ENCODE measurements at regions not wholly inside any gene's neighbourhood (a gene's known extent, or its start where the extent isn't known, plus 50 kb on each side); places are given as distances from the start of the nearest gene placed in this dataset.

DNA sequence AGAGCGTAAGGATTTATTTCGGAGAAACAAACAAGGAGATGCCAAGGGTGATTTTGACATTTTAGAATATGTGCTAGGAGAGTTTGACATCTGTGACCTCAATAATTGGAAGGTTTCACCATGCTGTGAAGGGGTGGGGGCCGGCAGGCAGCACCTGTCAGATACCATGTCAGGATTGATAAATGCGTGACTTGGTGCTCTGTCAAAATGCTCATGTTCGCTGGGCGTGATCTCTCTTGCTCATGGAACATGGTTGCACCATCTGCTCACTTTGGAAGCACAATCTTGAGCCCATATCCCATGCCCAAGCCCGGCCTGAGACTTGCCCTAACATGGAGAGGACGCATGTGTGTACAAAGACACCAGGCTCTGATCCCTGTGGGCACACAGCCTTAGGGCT is 347.6 kb downstream of the RNF144A start (continued):
- TF ChIP-seq ZNF529 (tag by site-specific recombination; IDR thresholded peaks at IDR 0.05; ENCODE audit: insufficient replicate concordance) (no peak), ZNF473 (tag by site-specific recombination; IDR thresholded peaks at IDR 0.05) (no peak)

DNA sequence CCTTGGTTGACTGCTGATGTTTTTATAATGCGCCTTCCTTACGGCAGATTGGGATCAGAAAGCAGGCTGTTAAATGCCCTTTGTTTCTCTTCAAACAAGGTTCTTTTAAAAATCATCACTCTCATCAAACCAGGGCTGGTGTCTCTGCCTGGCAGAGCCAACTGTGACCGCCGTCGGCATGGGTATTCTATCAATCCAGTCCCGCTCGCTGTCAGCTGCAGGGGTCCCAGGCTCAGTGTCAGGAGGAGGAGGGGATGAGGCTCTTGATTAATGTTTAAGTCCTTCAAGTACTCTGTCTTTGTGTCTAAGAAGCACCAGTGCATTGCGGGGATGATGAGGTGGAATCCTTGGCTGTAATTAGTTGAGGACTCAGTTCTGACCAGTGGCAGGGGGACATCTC is 348.1 kb downstream of the RNF144A start:
- TF ChIP-seq ZNF837 (tag by site-specific recombination; IDR thresholded peaks at IDR 0.05) (no peak), ZNF561 (tag by site-specific recombination; IDR thresholded peaks at IDR 0.05; ENCODE audit: borderline replicate concordance) (no peak), TCF7L2 (IDR thresholded peaks at IDR 0.05; ENCODE audit: borderline replicate concordance, low read depth, low read length) (no peak), ZNF335 (tag by site-specific recombination; conservative IDR thresholded peaks at IDR 0.05) (no peak), ZNF239 (tag by site-specific recombination; IDR thresholded peaks at IDR 0.05) (no peak)
- TF ChIP-seq, protein P1, sequence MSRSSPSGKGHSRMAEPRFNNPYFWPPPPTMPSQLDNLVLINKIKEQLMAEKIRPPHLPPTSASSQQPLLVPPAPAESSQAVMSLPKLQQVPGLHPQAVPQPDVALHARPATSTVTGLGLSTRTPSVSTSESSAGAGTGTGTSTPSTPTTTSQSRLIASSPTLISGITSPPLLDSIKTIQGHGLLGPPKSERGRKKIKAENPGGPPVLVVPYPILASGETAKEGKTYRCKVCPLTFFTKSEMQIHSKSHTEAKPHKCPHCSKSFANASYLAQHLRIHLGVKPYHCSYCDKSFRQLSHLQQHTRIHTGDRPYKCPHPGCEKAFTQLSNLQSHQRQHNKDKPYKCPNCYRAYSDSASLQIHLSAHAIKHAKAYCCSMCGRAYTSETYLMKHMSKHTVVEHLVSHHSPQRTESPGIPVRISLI (tag by site-specific recombination; IDR thresholded peaks at IDR 0.05) = no peak
- TF ChIP-seq, protein P2, sequence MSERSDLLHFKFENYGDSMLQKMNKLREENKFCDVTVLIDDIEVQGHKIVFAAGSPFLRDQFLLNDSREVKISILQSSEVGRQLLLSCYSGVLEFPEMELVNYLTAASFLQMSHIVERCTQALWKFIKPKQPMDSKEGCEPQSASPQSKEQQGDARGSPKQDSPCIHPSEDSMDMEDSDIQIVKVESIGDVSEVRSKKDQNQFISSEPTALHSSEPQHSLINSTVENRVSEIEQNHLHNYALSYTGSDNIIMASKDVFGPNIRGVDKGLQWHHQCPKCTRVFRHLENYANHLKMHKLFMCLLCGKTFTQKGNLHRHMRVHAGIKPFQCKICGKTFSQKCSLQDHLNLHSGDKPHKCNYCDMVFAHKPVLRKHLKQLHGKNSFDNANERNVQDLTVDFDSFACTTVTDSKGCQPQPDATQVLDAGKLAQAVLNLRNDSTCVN (tag by site-specific recombination; optimal IDR thresholded peaks at IDR 0.05) = no peak
- Histone ChIP-seq H3K27ac (ENCODE audit: extremely low read depth, low read depth, low read length) (no peak overlapping the region), H3K4me3 (ENCODE audit: low read depth, low read length) (no peak overlapping the region), H3K4me1 (ENCODE audit: control insufficient read depth, insufficient read depth, low read length) (no peaks in the 10 kb centered on the region), H3K9me3 (ENCODE audit: control insufficient read depth, insufficient read depth, low read depth, low read length) (no peaks in the 10 kb centered on the region), H3K36me3 (ENCODE audit: control insufficient read depth in 2 of 2, insufficient read depth in 1 of 2, low read length in 2 of 2) (no peaks in the 10 kb centered on the region)
- POLR2A ChIA-PET = no interaction called here
- CTCF ChIA-PET = no interaction called here

DNA sequence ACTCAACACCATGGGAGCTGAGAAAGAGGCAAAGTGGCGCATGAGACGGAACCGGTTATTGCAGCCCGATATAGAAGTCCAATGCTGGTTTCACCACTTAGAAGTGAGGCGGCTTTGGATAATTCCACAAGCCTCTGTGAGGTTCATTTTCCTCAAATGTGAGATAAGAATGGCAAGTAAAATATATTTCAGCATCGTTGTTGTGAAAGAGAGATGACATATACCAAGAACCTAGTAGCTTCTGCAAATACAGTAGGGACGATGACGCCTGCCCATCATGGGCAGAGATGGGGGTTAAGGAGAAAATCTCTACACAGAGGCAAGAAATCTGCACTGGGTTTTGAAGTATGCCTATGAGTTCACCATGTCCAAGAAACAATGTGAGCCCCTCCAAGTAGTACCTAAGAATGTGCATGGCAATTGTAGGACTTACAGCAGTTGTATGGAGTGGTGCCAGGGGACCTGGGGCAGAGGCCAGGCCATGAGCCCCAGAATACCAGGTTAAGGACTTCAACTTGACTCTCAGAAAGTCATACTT is 352.0 kb downstream of the RNF144A start:
- ChIA-PET CTCF (no interaction called here), POLR2A (no interaction called here)
- H3K36me3 ChIP-seq (ENCODE audit: control insufficient read depth in 2 of 2, insufficient read depth in 1 of 2, low read length in 2 of 2) = no peaks in the 10 kb centered on the region
- H3K4me1 ChIP-seq (ENCODE audit: control insufficient read depth, insufficient read depth, low read length) = no peaks in the 10 kb centered on the region
- no peaks in the 10 kb centered on the region for H3K9me3 ChIP-seq (ENCODE audit: control insufficient read depth, insufficient read depth, low read depth, low read length)
- no peak overlapping the region for H3K27ac ChIP-seq (ENCODE audit: extremely low read depth, low read depth, low read length)
- H3K4me3 ChIP-seq (ENCODE audit: low read depth, low read length) = no peak overlapping the region
- TF ChIP-seq MZF1 (tag by site-specific recombination; IDR thresholded peaks at IDR 0.05; ENCODE audit: borderline replicate concordance) (no peak), ZNF629 (tag by site-specific recombination; IDR thresholded peaks at IDR 0.05) (no peak), GLI2 (tag by site-specific recombination; IDR thresholded peaks at IDR 0.05; ENCODE audit: borderline replicate concordance, low read depth) (no peak), ZNF76 (tag by site-specific recombination; IDR thresholded peaks at IDR 0.05; ENCODE audit: borderline replicate concordance, low read depth) (no peak), ZNF366 (tag by site-specific recombination; conservative IDR thresholded peaks at IDR 0.05) (no peak), ZNF707 (tag by site-specific recombination; IDR thresholded peaks at IDR 0.05) (no peak), GLI4 (tag by site-specific recombination; IDR thresholded peaks at IDR 0.05) (no peak), ZNF175 (tag by site-specific recombination; IDR thresholded peaks at IDR 0.05) (no peak), ZSCAN30 (tag by site-specific recombination; IDR thresholded peaks at IDR 0.05) (no peak)
- TF ChIP-seq, protein P3, sequence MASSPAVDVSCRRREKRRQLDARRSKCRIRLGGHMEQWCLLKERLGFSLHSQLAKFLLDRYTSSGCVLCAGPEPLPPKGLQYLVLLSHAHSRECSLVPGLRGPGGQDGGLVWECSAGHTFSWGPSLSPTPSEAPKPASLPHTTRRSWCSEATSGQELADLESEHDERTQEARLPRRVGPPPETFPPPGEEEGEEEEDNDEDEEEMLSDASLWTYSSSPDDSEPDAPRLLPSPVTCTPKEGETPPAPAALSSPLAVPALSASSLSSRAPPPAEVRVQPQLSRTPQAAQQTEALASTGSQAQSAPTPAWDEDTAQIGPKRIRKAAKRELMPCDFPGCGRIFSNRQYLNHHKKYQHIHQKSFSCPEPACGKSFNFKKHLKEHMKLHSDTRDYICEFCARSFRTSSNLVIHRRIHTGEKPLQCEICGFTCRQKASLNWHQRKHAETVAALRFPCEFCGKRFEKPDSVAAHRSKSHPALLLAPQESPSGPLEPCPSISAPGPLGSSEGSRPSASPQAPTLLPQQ (tag by site-specific recombination; IDR thresholded peaks at IDR 0.05) = no peak
- TF ChIP-seq, protein P4, sequence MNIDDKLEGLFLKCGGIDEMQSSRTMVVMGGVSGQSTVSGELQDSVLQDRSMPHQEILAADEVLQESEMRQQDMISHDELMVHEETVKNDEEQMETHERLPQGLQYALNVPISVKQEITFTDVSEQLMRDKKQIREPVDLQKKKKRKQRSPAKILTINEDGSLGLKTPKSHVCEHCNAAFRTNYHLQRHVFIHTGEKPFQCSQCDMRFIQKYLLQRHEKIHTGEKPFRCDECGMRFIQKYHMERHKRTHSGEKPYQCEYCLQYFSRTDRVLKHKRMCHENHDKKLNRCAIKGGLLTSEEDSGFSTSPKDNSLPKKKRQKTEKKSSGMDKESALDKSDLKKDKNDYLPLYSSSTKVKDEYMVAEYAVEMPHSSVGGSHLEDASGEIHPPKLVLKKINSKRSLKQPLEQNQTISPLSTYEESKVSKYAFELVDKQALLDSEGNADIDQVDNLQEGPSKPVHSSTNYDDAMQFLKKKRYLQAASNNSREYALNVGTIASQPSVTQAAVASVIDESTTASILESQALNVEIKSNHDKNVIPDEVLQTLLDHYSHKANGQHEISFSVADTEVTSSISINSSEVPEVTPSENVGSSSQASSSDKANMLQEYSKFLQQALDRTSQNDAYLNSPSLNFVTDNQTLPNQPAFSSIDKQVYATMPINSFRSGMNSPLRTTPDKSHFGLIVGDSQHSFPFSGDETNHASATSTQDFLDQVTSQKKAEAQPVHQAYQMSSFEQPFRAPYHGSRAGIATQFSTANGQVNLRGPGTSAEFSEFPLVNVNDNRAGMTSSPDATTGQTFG (tag by site-specific recombination; IDR thresholded peaks at IDR 0.05; ENCODE audit: borderline replicate concordance) = no peak
- TF ChIP-seq, protein P5, sequence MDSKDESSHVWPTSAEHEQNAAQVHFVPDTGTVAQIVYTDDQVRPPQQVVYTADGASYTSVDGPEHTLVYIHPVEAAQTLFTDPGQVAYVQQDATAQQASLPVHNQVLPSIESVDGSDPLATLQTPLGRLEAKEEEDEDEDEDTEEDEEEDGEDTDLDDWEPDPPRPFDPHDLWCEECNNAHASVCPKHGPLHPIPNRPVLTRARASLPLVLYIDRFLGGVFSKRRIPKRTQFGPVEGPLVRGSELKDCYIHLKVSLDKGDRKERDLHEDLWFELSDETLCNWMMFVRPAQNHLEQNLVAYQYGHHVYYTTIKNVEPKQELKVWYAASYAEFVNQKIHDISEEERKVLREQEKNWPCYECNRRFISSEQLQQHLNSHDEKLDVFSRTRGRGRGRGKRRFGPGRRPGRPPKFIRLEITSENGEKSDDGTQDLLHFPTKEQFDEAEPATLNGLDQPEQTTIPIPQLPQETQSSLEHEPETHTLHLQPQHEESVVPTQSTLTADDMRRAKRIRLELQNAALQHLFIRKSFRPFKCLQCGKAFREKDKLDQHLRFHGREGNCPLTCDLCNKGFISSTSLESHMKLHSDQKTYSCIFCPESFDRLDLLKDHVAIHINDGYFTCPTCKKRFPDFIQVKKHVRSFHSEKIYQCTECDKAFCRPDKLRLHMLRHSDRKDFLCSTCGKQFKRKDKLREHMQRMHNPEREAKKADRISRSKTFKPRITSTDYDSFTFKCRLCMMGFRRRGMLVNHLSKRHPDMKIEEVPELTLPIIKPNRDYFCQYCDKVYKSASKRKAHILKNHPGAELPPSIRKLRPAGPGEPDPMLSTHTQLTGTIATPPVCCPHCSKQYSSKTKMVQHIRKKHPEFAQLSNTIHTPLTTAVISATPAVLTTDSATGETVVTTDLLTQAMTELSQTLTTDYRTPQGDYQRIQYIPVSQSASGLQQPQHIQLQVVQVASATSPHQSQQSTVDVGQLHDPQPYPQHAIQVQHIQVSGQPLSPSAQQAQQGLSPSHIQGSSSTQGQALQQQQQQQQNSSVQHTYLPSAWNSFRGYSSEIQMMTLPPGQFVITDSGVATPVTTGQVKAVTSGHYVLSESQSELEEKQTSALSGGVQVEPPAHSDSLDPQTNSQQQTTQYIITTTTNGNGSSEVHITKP (tag by site-specific recombination; IDR thresholded peaks at IDR 0.05) = no peak
- TF ChIP-seq, protein P6, sequence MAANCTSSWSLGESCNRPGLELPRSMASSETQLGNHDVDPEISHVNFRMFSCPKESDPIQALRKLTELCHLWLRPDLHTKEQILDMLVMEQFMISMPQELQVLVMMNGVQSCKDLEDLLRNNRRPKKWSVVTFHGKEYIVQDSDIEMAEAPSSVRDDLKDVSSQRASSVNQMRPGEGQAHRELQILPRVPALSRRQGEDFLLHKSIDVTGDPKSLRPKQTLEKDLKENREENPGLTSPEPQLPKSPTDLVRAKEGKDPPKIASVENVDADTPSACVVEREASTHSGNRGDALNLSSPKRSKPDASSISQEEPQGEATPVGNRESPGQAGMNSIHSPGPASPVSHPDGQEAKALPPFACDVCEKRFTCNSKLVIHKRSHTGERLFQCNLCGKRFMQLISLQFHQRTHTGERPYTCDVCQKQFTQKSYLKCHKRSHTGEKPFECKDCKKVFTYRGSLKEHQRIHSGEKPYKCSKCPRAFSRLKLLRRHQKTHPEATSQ (tag by site-specific recombination; IDR thresholded peaks at IDR 0.05) = no peak
